ENCODE measurements at regions not wholly inside any gene's neighbourhood (a gene's known extent, or its start where the extent isn't known, plus 50 kb on each side); places are given as distances from the start of the nearest gene placed in this dataset.

GRCh38 chr9:118091711-118092500 is 387.7 kb downstream of the TLR4 start:
- TF ChIP-seq CTCF (IDR thresholded peaks at IDR 0.05; ENCODE audit: low read depth, low read length), result no peak
- TF ChIP-seq MAX (IDR thresholded peaks at IDR 0.05; ENCODE audit: low read depth, low read length), result no peak
- no peak for TF ChIP-seq POLR2A (IDR thresholded peaks at IDR 0.05; ENCODE audit: extremely low read depth, insufficient read length)
